GM19351 (cell line): ENCODE measurements at regions not wholly inside any gene's neighbourhood (a gene's known extent, or its start where the extent isn't known, plus 50 kb on each side); places are given as distances from the start of the nearest gene placed in this dataset.

ENCODE experiments used
- ATAC-seq: cut with Tn5 transposase; IDR thresholded peaks from one replicate; pipeline ENCODE4 v1.9.1; 2021; ENCODE audit warnings: mild to moderate bottlenecking, moderate library complexity; ENCODE audit not compliant: unreplicated experiment

DNA sequence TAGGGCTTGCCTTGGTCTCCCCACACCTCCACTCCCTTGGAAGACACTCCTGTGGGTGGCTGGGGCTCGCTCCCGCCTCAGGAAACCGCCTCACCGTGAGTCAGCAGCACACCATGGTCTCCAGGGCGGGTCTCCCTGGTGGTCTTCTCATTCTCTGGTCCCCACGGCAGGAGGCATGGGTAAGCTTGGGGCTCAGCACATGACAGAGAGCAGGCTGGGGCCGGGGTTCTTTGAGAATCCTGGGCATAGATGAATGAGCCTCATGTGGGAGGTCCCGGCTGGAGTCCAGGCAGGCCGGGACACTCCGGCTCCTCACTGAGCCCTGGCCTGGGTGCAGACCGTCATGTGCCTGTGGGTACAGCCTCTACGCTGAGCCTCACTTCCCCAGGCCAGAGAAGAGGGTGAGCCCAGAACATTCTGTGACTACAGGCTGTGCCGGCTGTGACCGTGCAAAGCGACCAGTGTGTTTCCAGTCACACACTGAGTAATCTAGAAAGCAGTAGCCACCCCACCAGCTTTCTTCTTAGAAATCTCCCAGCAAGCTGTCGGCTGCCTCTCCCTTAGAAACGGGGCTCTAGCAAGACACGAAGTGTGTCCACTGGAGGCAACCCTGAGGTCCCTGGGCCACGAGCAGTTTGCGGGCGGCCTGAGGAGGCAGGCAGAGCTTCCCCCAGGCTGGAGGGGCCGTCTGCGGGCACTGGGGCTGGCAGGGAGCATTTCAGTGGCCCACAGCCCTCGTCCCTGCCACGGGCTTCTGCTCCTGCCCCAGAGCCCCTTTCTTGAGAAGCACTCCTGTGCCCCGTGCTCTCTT lies 93.1 kb downstream of the RHOB start:
- peak; percentile 71 for ATAC-seq

GRCh38 chr2:20540587-20541293 lies 93.9 kb downstream of the RHOB start:
- no peak for ATAC-seq

GRCh38 chr2:20541294-20541640 lies 94.4 kb downstream of the RHOB start:
- no peak for ATAC-seq

GRCh38 chr2:20541651-20542050 lies 94.8 kb downstream of the RHOB start:
- ATAC-seq, result no peak

- ATAC-seq, result no peak
Observed at GRCh38 chr2:20542269-20542668, 95.4 kb downstream of the RHOB start.

- ATAC-seq, result no peak
Observed at GRCh38 chr2:20542746-20543468, 96.0 kb downstream of the RHOB start.

DNA sequence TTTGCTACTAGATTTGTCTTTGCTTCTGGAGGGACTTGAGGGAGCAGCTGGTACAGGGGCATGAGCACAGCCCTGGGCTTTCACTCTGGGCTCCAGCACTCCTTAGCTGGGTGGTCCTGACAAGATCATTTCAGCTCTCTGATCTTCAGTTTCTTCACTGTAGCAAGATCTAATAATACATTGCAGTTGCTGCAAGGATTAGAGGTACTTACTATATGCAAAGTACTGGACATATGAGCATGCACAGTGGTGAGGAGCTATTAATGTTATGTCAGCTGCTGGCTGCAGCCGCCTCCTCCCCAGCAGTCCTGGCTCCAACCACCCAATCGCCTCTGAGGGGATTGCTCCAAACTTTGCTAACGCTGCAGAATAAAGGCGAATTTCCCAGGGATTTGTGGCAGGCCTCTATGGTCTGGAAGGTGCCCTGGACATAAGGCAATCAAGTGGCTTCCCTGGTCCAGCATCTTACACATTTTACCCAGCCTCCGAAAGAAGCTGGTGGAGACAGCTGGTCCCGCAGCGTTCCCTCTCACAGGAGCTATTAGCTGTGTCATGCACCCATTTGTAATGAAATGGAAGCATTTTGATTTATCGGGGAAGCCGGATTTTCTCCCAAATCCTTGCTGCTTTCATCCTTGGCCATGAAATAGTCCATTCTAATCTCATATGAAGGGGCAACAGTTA lies 96.7 kb downstream of the RHOB start:
- no peak for ATAC-seq

DNA sequence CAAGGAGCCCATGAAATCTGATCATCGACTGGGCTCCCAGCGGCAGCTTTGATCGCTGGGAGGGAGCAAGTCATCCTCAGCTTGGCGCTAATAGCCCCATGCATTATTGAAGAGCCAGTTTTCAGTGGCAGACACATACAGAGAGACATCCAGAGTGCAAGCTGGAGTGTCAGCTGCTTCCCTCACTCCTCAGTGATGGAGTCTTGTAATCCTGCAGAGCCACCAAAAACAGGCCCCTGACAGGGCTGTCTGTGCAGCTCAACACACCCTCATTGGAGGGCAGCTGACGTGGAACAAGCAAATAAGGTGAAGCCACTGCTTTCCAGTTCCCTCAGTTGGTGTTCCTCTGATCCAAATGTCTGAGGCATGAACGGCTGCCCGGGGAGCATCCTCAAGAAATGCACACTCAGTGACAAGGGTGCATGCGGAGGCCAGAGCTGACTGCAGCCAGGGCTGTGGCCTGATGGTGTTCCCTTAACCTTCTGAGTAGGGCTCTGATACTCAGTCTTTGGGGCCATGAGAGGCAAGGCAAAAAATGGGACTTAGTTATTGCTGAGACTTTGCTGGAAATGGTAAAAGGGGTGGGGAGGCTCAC lies 97.4 kb downstream of the RHOB start:
- no peak for ATAC-seq

DNA sequence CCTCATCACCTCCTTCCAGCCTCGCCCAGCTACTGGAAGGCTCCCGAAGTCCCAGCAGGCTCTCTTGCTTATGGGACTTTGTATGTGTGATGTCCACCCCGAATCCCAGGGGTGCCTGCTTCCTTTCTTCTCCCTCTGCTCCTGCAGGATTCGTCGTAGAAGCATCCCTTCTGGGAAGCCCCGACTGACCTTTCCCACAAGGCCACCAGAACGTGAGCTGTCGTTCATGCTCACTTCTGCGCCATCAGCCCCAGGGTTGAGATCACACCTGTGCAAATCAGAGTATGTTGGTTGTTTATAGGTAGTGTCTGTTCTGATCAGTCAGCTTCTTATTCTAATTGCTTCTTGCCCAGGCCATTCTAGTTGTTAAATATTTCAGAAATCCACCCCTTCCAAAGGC lies 101.8 kb downstream of the HS1BP3 start:
- no peak for ATAC-seq

DNA sequence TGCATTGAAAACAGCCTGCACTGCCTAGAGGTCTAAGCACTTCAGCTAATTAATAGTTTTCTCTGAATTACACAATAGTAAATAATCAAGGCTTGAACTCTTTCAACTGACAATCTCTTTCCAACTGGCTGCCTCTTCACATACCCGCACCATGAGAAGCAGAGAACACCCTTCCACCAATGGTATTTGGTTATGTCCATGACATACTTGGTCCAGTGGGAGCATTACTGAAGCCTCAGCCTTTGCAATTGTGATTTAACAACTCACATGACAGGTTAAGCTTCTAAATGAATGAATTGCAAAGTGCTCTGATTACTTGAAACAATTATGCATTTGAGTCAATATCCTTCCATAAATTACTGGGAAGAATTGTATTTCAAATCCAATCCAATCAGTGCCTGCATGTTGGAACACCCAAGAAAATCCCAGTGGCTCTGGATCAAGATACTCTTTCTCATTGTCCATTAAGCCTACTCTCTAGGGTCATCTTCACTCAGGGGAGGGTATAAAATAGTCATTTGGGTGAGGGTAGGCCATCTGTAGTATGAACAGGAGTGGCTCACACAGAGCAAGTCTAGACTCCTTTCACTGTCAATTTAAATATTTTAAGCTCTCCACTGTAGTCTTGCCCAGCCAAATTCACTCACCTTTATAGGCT lies 101.1 kb downstream of the HS1BP3 start:
- no peak for ATAC-seq

DNA sequence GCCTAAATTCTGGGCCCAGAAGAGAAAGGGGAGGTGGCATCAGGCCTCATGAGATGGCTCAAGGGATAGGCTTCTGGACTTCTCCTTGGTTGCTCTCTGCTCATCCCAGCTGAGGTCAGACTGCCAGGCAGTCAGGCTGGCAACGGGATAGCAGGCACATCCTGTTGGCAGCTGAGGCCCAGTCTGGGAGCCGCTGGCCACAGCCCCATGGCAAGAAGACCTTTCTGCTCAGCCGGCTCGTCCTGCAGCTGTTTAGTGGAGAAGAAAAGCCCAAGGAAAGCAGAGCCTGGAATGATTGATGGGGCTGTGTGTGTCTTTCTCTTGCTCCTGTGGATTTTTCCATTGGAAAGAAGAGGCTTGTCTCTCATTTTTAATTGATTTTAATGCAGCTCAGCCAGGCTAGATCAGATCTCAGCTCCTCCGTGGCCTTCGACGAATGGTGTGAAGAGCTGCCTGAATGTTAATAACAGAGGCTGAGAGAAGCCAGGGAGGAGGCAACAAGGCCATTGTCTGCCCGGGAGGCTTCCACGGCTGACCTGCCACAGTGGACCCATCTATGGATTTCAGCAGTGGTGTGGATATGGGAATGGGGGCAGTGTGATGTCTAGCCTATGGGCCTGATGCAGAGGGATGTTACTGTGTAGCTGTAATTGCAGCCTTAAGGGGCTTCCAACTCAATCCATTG lies 99.5 kb downstream of the HS1BP3 start:
- ATAC-seq, result no peak

GRCh38 chr2:20551945-20552328 lies 99.0 kb downstream of the HS1BP3 start:
- no peak for ATAC-seq

DNA sequence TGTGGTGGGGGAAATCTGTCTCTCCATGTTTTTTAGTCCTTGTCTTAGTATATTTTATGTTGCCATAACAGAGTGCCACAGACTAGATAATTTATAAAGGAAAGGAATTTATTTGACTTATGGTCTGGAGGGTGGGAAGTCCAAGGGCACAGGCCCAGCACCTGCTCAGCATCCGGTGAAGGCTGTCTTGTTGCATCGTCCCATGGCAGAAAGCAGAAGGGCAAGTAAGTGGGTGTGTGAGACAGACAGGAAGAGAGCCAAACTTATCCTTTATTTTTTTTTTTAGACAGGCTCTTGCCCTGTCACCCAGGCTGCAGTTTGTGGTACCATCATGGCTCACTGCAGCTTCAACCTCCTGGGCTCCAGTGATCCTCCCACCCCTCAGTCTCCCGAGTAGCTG lies 98.1 kb downstream of the HS1BP3 start:
- ATAC-seq, result no peak

DNA sequence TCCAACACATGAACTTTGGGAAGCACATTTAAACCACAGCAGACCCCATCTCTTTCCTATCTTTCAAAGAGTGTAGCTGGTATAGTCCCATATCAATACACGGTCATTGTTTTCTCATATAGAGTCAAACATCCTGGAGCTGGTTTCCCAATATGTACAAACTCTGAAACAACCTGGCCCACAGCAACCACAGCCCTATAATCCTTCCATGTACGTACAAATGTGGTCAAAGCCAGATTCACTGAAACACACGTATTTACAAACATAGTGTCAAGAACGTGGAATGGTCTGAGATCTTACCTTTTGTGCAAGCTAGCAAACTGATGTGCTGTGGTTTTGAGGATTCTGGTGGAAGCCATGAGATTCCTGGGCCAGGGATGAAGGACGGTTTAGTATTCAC lies 97.3 kb downstream of the HS1BP3 start:
- ATAC-seq, result no peak

GRCh38 chr2:20555954-20556353 lies 94.9 kb downstream of the HS1BP3 start:
- ATAC-seq, result peak; percentile 57

DNA sequence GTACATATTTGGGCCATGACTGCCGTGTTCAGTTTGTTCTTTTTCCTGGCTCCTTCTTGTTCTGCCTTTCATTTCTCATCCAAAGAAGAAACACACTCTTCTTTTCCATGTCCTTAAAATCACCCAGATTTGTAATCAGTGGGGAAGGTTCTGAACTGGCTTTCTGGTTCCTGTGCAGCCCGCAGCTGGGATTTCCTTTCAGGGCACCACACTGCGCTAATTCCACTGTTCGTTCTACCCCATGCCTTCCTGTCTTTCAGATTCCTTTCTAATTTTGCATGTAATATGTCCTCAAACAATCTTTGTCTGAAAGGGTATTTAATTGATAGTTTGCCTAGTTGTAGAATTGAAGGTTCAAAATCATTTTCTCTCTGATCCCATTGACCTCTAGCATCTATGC lies 94.1 kb downstream of the HS1BP3 start:
- ATAC-seq, result no peak

GRCh38 chr2:20557226-20557625 lies 93.7 kb downstream of the HS1BP3 start:
- no peak for ATAC-seq

DNA sequence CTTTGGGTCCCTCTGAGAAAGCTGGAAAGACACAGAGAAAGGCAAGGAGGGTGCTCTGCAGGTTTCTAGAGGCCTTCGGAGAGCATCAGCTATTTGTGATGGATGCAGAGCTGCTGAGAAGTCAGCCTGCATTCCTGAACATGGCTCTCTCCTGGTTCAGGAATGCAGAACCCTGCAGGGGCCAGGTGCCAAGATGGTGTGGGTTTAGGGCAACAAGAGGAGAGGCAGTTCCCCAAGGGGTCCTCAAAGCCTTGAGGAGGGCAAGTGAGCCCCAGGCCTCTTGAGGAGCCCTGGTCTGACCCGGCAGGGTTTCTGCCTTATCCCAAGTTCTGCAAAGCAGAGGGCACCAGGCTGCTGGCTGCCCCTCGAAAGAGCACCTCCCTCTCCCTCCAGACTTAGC lies 93.3 kb downstream of the HS1BP3 start:
- no peak for ATAC-seq

DNA sequence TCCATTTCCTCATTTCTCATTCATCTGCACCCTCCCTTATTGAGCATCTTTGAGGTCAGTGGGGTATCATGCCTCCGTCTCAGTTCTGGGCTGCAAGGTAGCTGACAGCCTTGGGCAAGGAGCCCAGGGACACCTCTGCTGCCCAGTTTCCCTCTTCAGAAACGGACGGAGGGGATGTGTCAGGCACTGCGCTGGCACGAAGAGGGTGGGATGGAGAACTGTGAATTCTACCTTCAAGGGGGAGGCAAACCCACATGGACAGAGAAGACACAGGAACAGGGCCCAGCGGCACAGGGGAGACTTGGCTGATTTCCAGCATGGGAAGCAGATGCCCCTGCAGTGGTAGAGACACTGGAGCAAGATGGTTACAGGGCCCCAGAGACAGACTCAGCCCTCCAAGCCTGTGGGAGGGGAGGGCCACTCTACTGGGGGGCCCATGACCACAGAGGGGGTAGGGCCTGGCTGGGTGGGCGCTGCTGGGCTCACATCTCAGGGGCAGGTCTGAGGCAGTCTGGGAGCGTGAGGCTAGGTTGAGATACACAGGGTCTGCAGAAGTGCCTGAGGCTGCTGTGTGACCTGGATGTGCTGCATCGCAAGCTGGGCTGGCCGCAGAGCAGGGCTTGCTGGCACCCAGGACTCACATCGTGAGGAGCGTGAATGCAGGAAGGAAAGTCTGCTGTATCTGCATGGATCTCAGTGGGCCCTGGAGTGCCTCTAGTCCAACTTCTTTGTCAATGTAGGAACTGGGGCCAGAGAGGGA lies 92.3 kb downstream of the HS1BP3 start:
- no peak for ATAC-seq
